Esophagus squamous epithelium (tissue), 4 donors: ENCODE measurements at regions not wholly inside any gene's neighbourhood (a gene's known extent, or its start where the extent isn't known, plus 50 kb on each side); places are given as distances from the start of the nearest gene placed in this dataset.
"Not testable (repeated sequence)": the region's sequence is repeated elsewhere in the genome, so short reads cannot be mapped to it uniquely, and the experiment has no call there.

Source experiments
- POLR2A ChIP-seq, 4 donors: fragments of 450-650 bp; IDR thresholded peaks; one replicate each; pipeline ENCODE4 v1.6.1; 2017; ENCODE audit warnings: antibody characterized with exemption in 4 of 4, mild to moderate bottlenecking in 4 of 4, moderate library complexity in 3 of 4
- TF ChIP-seq, protein P1 (sequence below), 6 experiments: fragments of 450-650 bp in 4 of 6; fragments of 200-600 bp in 2 of 6; sonication (generic) in 2 of 6; IDR thresholded peaks; one replicate each; pipeline ENCODE4 v1.5.1; 2016 to 2019; ENCODE audit warnings: antibody characterized with exemption in 6 of 6, mild to moderate bottlenecking in 4 of 6, moderate library complexity in 4 of 6

GRCh38 chrX:92081250-92081649 is 302.1 kb downstream of the PCDH11X start:
- TF ChIP-seq, protein P1, sequence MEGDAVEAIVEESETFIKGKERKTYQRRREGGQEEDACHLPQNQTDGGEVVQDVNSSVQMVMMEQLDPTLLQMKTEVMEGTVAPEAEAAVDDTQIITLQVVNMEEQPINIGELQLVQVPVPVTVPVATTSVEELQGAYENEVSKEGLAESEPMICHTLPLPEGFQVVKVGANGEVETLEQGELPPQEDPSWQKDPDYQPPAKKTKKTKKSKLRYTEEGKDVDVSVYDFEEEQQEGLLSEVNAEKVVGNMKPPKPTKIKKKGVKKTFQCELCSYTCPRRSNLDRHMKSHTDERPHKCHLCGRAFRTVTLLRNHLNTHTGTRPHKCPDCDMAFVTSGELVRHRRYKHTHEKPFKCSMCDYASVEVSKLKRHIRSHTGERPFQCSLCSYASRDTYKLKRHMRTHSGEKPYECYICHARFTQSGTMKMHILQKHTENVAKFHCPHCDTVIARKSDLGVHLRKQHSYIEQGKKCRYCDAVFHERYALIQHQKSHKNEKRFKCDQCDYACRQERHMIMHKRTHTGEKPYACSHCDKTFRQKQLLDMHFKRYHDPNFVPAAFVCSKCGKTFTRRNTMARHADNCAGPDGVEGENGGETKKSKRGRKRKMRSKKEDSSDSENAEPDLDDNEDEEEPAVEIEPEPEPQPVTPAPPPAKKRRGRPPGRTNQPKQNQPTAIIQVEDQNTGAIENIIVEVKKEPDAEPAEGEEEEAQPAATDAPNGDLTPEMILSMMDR (IDR thresholded peaks at IDR 0.05), result not testable (repeated sequence)
- not testable (repeated sequence) for TF ChIP-seq POLR2A (IDR thresholded peaks at IDR 0.05)
